ENCODE measurements at regions not wholly inside any gene's neighbourhood (a gene's known extent, or its start where the extent isn't known, plus 50 kb on each side); places are given as distances from the start of the nearest gene placed in this dataset.

DNA sequence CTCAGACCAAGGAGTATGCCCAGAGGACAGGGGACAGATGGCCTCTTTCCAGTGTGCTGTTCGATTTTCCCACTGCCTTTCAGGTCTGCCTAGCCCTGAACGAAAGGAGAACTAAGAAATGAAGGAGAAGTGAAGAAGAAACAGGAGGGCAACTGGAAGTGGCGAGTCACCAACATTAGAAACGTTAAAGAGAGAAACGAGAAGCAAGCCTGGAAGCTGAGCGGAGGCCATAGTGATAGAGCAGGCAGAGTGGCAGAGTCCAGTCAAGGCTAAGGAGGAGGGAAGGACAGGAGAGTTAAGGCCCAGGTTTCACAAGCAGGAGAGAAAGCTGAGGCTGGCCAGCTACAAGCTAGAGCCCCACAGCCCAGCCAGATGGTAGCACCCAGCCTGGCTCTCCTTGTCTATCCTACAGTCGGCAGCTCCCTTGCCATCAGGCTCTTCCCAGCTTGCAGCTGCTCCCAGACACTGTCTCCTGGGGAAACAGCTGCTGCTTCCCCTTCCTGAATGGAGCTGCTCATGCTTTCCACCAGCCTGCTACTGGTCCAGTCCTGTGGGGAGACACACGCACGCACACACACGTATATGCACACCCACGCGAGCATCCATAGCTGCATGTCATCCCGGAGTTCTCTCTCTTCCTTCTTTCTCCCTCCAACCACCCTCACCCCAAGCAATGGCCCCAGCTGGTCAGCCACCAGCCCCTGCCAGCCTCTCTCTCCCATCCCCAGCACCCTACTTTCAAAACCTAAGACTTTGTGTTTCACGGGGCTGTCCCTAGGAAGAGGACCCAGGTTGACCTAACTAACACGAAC, 139.7 kb upstream of the CCND2 start:
- Mint-ChIP-seq H3K27ac (peak overlapping the region; percentile 78), H3K4me3 (peak overlapping the region; percentile 46), H3K27me3 (ENCODE audit: low read depth) (no peaks in the 10 kb centered on the region), H3K36me3 (no peaks in the 10 kb centered on the region), H3K4me1 (peaks cover 38% of the 10 kb centered on the region), H3K9me3 (peaks cover 13% of the 10 kb centered on the region)
- TF ChIP-seq, protein P1, sequence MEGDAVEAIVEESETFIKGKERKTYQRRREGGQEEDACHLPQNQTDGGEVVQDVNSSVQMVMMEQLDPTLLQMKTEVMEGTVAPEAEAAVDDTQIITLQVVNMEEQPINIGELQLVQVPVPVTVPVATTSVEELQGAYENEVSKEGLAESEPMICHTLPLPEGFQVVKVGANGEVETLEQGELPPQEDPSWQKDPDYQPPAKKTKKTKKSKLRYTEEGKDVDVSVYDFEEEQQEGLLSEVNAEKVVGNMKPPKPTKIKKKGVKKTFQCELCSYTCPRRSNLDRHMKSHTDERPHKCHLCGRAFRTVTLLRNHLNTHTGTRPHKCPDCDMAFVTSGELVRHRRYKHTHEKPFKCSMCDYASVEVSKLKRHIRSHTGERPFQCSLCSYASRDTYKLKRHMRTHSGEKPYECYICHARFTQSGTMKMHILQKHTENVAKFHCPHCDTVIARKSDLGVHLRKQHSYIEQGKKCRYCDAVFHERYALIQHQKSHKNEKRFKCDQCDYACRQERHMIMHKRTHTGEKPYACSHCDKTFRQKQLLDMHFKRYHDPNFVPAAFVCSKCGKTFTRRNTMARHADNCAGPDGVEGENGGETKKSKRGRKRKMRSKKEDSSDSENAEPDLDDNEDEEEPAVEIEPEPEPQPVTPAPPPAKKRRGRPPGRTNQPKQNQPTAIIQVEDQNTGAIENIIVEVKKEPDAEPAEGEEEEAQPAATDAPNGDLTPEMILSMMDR (IDR thresholded peaks at IDR 0.05; ENCODE audit: unreplicated experiment) = no peak
- no peak for DNase-seq (ENCODE audit: low spot score in 2 of 2, unreplicated experiment in 2 of 2)

DNA sequence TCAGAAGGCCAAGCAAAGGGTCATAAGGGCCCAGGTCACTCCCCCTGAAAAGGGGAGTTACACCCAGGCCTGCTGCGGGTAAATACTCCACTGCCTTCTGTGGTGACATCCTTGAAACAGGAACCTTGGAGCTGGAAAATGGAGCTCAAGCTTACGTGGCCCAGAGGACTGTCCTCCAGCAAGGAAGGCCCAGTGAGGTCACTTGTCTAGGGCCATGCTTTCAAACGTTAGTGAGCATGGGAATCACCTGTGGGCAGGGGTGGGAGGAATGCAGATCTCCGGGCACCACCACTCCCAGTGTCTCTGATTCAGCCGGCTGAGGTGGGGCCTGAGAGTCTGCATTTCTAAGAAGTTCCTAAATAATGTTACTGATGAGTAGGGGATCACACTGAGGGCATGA, 140.5 kb upstream of the CCND2 start:
- DNase-seq (ENCODE audit: low spot score in 2 of 2, unreplicated experiment in 2 of 2) = no peak
- TF ChIP-seq, protein P1 (IDR thresholded peaks at IDR 0.05; ENCODE audit: unreplicated experiment) = no peak
- Mint-ChIP-seq H3K4me3 (no peak overlapping the region), H3K4me1 (peaks cover 38% of the 10 kb centered on the region), H3K9me3 (peaks cover 13% of the 10 kb centered on the region), H3K27ac (no peak overlapping the region), H3K36me3 (no peaks in the 10 kb centered on the region), H3K27me3 (ENCODE audit: low read depth) (no peaks in the 10 kb centered on the region)

DNA sequence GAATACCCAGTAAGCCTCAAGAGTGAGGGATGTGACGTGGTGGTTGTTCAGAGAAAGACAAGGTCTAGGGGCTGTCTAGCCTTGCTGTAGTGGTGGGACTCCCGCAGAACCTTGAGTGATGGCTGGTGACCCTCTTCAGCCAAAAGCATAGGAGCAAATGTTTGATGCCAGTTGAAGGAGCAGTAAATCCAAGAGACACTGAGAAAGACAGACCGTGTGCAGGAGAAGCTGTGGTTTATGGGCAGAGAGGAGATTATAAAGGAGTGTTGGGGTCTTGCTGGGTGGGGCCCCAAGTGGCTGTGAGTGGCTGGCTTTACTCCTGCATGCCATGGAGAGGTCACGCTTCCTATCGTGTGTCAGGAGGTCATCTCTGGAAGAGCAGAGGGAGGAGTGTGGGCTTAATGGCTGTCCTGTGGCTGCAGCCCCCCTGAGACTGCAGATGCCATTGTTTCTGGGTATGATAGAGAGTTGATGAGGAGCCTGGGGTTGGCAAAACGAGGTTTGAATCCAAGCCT, 152.0 kb upstream of the CCND2 start:
- Mint-ChIP-seq H3K27me3 (ENCODE audit: low read depth) (no peaks in the 10 kb centered on the region), H3K9me3 (no peaks in the 10 kb centered on the region), H3K4me3 (no peak overlapping the region), H3K4me1 (peaks cover 13% of the 10 kb centered on the region), H3K27ac (no peak overlapping the region), H3K36me3 (no peaks in the 10 kb centered on the region)
- TF ChIP-seq, protein P1 (IDR thresholded peaks at IDR 0.05; ENCODE audit: unreplicated experiment) = no peak
- peak in 1 of 2 experiments; percentile 13 for DNase-seq (ENCODE audit: low spot score in 2 of 2, unreplicated experiment in 2 of 2)

DNA sequence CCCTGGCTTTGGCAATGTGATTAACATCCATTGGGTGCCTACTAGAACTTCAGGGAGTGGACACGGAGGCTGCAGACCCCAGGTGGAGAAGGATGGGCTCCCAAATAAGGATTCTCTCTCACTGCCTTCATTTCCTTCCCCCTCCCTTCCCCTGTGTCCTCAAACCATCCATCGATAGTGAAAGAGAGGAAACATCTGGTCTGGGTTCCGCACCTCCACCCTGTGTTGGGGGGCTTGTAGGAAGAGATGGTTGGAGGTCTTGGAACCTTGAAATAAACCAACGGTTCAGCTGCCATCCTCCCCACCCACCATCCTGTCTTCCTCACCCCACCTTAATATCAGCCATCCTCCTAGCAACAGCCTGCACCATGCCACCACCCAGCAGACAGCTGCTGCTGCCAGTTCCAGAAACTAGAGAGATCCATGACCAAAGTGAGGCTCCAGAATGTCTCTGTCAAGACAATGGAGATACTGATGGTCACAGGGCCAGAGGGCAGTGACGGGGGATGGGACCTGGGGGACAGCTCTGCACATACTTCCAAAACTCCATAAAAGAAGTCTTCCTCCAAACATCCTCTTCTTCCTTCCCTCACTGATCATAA, 153.1 kb upstream of the CCND2 start:
- no peak overlapping the region for H3K27ac Mint-ChIP-seq
- TF ChIP-seq, protein P1 (IDR thresholded peaks at IDR 0.05; ENCODE audit: unreplicated experiment) = no peak
- H3K36me3 Mint-ChIP-seq = no peaks in the 10 kb centered on the region
- peaks cover 3% of the 10 kb centered on the region for H3K27me3 Mint-ChIP-seq (ENCODE audit: low read depth)
- H3K4me1 Mint-ChIP-seq = peaks cover 23% of the 10 kb centered on the region
- H3K9me3 Mint-ChIP-seq = no peaks in the 10 kb centered on the region
- no peak overlapping the region for H3K4me3 Mint-ChIP-seq
- peak in 1 of 2 experiments; percentile 20 for DNase-seq (ENCODE audit: low spot score in 2 of 2, unreplicated experiment in 2 of 2)

DNA sequence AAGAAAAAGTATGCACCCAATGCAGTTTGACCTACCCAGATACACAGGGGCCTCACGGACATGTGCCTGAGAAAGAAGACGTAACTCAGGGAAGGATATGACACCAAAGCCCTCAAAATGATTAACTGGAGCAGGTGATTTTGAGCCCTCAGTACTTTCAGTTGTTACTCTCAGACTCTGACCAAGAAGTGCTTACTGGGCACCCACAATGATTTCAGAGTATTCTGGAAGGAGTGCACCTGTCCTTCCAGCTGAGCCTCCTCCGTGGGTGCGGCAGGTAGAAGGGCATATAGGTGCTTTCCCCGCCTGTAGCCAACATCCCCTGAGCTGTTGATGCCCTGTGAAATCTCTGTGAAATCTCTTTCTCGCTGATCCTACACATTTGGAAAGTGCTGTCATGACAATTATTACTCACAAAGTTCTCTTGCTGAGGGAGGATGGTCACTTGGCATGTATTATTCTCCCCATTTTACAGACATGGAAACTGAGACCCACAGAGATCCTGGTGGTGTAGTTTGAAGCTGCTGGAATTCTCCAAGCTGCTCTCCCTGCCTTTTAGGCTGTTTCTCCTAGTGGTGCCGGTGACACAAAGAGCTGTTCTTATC, 154.3 kb upstream of the CCND2 start:
- no peak overlapping the region for H3K27ac Mint-ChIP-seq
- peaks cover 23% of the 10 kb centered on the region for H3K4me1 Mint-ChIP-seq
- no peak overlapping the region for H3K4me3 Mint-ChIP-seq
- no peaks in the 10 kb centered on the region for H3K36me3 Mint-ChIP-seq
- peak in 1 of 2 experiments; percentile 13 for DNase-seq (ENCODE audit: low spot score in 2 of 2, unreplicated experiment in 2 of 2)
- H3K9me3 Mint-ChIP-seq = no peaks in the 10 kb centered on the region
- TF ChIP-seq, protein P1 (IDR thresholded peaks at IDR 0.05; ENCODE audit: unreplicated experiment) = no peak
- H3K27me3 Mint-ChIP-seq (ENCODE audit: low read depth) = peaks cover 3% of the 10 kb centered on the region

All from mesothelial cell of epicardium (in vitro differentiated cells).